Gastrocnemius medialis (tissue), 4 donors: ENCODE measurements at regions not wholly inside any gene's neighbourhood (a gene's known extent, or its start where the extent isn't known, plus 50 kb on each side); places are given as distances from the start of the nearest gene placed in this dataset.

Experiments
- CTCF ChIP-seq, 5 experiments: fragments of 450-650 bp in 3 of 5; fragments of 200-600 bp in 2 of 5; sonication (generic) in 2 of 5; IDR thresholded peaks in 4 of 5; conservative IDR thresholded peaks in 1 of 5; 1 replicate in 4 of 5; 2 replicates in 1 of 5; pipeline ENCODE4 v1.5.1; 2016 to 2019; ENCODE audit warnings: antibody characterized with exemption in 5 of 5, mild to moderate bottlenecking in 3 of 5, moderate library complexity in 3 of 5
- POLR2A ChIP-seq, 2 donors: fragments of 450-650 bp; IDR thresholded peaks; one replicate each; pipeline ENCODE4 v1.6.1; 2017; ENCODE audit warnings: antibody characterized with exemption in 2 of 2, mild to moderate bottlenecking in 2 of 2, moderate library complexity in 2 of 2

- TF ChIP-seq POLR2A (IDR thresholded peaks at IDR 0.05) (no peak), CTCF (IDR thresholded peaks at IDR 0.05 in 4 of 5, conservative IDR thresholded peaks at IDR 0.05 in 1 of 5) (no peak)
These were observed 219.0 kb downstream of the ERMARD start for GRCh38 chr6:169970306-169970988.
